HG02943 (cell line): ENCODE measurements at regions not wholly inside any gene's neighbourhood (a gene's known extent, or its start where the extent isn't known, plus 50 kb on each side); places are given as distances from the start of the nearest gene placed in this dataset.
"Not testable (repeated sequence)": the region's sequence is repeated elsewhere in the genome, so short reads cannot be mapped to it uniquely, and the experiment has no call there.

ENCODE experiments used
- ATAC-seq: cut with Tn5 transposase; IDR thresholded peaks from one replicate; pipeline ENCODE4 v1.9.1; 2021; ENCODE audit warnings: mild to moderate bottlenecking, low read depth, moderate library complexity; ENCODE audit not compliant: unreplicated experiment

DNA sequence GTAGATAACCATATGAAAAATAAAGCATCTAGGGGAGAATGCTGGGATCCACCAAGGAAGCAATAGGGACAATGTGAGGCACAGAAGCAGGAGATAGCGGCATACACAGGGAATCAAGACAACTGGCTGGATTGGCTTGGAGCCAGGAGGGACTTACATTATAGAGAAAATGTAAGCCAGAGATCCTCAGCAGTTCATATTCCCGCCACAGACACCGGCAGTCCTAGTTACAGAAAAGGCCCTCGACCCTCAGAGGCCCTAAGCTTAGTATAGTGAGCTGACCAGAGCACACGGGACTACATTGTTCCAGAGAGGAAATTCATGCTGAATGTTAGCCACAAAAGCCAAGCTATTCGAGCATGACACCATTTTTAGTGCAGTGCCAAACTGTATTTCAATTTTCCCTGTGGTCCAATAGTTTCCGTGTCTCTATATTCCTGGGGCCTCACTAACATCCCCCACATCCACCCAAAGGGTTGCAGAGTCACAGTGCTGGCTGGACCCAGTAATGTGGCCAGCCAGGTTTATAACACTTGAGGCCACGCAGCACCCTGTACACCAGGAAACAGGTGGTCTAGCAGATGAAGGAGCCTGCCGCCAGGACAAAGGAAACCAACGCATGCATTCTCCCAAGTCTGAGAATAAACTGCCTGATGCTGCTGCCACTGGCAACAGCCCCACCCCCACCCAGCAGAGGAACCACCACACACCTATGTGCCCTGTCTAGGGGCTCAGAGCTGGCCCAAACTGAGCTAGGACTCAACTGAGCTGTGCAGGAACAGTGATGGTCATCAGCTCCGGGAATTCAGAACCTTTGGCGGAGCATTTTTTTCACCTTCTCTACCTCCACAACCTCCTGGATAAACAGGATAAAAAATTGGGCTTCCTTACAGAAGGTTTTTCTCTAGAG, 693.2 kb upstream of the CHD1 start:
- no peak for ATAC-seq

GRCh38 chr5:99617335-99617734, 688.5 kb upstream of the CHD1 start:
- ATAC-seq, result no peak

- no peak for ATAC-seq
These were observed 686.1 kb upstream of the CHD1 start for GRCh38 chr5:99614888-99615287.

DNA sequence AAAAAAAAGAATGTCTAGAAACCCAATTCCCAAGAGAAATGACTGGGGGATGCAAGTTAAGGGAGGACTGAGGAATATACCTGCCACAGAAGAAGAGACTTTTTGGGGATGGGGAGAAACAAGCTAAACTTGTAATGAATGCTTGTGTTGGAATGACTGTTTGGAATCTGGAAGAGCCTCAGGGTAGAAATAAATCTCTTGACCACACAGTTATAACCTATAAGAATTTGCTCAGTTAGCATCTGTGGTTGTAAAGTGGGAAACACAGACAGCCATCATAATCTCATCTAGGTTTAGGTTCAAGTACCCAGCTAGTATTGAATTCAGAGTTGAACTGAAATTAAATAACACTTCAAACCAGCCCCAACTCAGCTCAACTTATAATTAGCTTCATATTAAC, 678.3 kb upstream of the CHD1 start:
- ATAC-seq, result no peak

GRCh38 chr5:99605904-99606303, 677.1 kb upstream of the CHD1 start:
- no peak for ATAC-seq

GRCh38 chr5:99600952-99601351, 672.1 kb upstream of the CHD1 start:
- ATAC-seq, result no peak

- no peak for ATAC-seq
These were observed 662.0 kb upstream of the CHD1 start for GRCh38 chr5:99590806-99591205.

DNA sequence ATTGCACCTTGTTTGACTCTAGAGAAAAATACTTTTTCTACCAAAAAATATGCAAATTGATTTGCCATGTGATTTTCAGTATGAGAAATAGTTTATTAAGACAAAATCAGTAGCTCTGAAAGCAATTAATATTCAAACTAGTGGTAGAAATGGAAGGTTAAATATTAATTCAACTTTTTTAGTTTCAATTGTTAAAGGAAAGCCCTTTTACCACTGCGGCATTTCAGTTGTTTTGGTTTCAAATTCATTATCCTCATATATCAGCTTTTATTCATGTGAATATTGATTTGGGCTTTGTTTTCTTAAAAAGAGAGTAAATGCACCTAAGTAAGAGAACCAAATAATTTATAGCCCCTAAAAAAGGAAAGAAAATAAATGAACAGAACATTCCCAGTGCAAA, 660.6 kb upstream of the CHD1 start:
- no peak for ATAC-seq

DNA sequence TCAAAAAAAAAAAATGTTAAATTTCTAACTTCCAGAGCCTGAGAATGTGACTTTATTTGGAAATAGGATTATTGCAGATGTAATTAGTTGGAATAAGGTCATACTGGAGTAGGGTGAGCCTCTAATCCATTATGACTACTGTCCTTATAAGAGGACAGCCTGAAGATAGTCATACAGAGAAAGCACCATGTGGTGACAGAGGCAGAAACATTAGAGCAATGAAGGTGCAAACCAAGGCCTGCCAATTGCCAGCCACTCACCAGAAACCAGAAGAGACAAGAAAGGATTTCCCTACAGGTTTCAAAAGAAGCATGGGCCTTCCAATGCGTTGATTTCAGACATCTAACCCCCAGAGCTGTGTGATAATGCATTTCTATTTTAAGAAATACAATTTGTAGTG, 659.2 kb upstream of the CHD1 start:
- ATAC-seq, result peak; percentile 61

GRCh38 chr5:99586878-99587277, 658.1 kb upstream of the CHD1 start:
- no peak for ATAC-seq

GRCh38 chr5:99581204-99581603, 652.4 kb upstream of the CHD1 start:
- ATAC-seq, result not testable (repeated sequence)

- ATAC-seq, result not testable (repeated sequence)
These were observed 634.3 kb upstream of the CHD1 start for GRCh38 chr5:99562937-99563627.

DNA sequence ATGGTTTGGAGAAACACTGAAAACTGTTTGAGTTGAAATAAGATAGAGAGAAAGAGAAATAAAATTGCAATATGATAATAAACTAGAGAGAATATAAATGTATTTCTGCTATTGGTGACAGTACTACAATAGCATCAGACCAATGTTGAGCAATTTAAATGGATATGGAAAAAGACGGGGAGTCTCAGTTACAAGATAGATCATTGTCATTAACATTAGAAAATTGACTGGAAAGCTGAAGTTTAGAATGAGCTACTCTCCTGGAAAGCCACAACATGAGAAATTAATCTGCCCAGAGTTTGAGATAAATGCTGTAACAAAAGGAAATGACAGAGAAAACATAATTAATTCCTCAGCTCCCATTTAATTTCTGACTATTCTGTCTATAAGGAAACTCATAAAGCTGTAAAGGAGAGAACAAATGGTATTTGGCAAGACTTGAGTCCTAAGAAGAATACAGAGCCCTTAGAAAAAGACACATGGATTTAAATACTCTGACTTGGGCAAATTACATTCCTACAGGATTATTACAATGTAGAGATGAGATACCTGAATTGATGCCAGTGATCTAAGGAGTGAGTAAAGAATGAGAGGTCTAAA, 624.5 kb upstream of the CHD1 start:
- ATAC-seq, result no peak

GRCh38 chr5:99544356-99544755, 615.5 kb upstream of the CHD1 start:
- no peak for ATAC-seq

- no peak for ATAC-seq
These were observed 615.0 kb upstream of the CHD1 start for GRCh38 chr5:99543841-99544240.

GRCh38 chr5:99534241-99534640, 605.4 kb upstream of the CHD1 start:
- not testable (repeated sequence) for ATAC-seq

DNA sequence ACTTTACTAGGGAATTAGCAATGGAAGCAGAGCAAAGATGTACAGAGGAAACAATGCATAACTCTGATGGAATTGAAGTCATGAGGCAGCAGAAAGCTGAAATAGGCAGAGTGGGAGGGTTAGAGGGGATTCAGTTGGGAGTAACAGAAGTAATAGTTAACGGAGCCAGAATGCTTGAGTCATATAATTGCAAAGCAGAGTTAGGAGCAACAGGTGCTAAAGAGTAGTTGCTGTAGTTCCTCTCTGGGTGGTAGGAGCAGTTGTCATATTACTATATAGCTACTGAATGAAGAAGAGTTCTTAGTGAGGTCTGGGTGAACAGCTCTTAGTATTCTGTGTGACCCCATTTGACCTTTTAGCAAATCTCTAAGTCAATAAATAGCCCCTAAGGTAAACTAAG, 592.9 kb upstream of the CHD1 start:
- ATAC-seq, result not testable (repeated sequence)

DNA sequence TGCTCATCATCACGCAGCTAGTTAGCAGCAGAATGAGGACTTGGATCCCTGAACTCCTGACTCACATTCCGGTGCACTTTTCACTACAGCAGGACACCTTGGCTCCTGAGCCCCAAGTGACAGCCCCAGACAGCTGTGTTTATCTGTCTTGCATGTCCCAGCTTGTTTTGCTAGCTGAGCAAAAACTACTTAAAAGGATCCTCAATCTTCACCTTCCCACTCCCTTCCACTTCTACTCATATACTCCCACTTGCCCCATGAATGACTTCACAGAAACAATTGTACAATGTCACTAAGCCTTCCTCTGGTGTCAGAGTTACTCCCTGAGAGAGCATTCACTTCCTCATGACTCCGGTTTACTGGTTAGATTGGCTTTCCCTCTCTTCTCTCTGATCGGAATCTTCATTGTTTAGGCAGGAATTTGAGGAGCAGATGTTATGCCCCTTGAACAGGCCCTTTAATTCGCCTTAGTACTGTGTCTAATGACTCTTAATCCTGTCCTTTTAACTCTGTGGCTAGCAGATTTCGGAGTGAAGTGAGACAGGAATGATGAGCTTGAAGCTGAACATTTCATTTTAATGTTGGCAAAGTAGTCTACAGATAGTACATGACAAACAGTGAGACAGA, 587.2 kb upstream of the CHD1 start:
- not testable (repeated sequence) for ATAC-seq

- ATAC-seq, result not testable (repeated sequence)
These were observed 581.5 kb upstream of the CHD1 start for GRCh38 chr5:99510237-99510866.

DNA sequence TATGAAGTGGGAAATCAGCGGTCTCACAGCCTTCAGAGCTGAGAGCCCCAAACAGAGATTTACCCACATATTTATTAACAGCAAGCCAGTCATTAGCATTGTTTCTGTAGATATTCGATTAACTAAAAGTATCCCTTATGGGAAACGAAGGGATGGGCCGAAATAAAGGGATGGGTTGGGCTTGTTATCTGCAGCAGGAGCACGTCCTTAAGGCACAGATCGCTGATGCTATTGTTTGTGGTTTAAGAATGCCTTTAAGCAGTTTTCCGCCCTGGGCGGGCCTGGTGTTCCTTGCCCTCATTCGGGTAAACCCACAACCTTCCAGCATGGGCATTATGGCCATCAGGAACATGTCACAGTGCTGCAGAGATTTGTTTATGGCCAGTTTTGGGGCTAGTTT, 580.3 kb upstream of the CHD1 start:
- not testable (repeated sequence) for ATAC-seq
